ENCODE measurements at regions not wholly inside any gene's neighbourhood (a gene's known extent, or its start where the extent isn't known, plus 50 kb on each side); places are given as distances from the start of the nearest gene placed in this dataset.

DNA sequence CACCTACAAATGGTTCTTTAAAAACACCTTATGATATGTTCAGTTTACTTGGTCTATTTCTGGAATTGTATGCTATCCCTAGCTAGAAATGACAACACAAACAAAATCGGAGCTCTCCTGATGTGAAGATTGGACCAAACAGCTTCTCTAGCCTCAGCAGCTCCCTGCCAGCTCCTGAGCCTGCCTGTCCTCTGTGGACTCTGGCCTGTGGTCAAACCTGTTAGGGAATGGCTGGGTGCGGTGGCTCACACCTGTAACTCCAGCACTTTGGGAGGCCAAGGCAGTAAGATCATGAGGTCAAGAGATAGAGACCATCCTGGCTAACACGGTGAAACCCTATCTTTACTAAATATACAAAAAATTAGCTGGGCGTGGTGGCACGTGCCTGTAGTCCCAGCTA is 195.3 kb downstream of the GAS1 start:
- H3K4me3 ChIP-seq = no peak overlapping the region
- no peaks in the 10 kb centered on the region for H4K20me1 ChIP-seq (ENCODE audit: insufficient read depth, poor library complexity, severe bottlenecking)
- H3K4me2 ChIP-seq = no peak overlapping the region
- H3K27me3 ChIP-seq = no peaks in the 10 kb centered on the region
- WGBS (ENCODE audit: low lambda C conversion rate, missing lambda C conversion rate) = 99% methylated on average over 5 of the region's 5 CpGs
- H3K36me3 ChIP-seq (replicated peaks; ENCODE audit: insufficient read depth, low read depth) = no peaks in the 10 kb centered on the region
- peaks cover 12% of the 10 kb centered on the region for H3K4me1 ChIP-seq (ENCODE audit: insufficient read depth)
- no peaks in the 10 kb centered on the region for H3K9me2 ChIP-seq (replicated peaks; ENCODE audit: insufficient read depth)
- no peaks in the 10 kb centered on the region for H3K9me3 ChIP-seq (ENCODE audit: low read depth)
- TF ChIP-seq, protein P1, sequence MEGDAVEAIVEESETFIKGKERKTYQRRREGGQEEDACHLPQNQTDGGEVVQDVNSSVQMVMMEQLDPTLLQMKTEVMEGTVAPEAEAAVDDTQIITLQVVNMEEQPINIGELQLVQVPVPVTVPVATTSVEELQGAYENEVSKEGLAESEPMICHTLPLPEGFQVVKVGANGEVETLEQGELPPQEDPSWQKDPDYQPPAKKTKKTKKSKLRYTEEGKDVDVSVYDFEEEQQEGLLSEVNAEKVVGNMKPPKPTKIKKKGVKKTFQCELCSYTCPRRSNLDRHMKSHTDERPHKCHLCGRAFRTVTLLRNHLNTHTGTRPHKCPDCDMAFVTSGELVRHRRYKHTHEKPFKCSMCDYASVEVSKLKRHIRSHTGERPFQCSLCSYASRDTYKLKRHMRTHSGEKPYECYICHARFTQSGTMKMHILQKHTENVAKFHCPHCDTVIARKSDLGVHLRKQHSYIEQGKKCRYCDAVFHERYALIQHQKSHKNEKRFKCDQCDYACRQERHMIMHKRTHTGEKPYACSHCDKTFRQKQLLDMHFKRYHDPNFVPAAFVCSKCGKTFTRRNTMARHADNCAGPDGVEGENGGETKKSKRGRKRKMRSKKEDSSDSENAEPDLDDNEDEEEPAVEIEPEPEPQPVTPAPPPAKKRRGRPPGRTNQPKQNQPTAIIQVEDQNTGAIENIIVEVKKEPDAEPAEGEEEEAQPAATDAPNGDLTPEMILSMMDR (IDR thresholded peaks at IDR 0.05; ENCODE audit: poor library complexity) = no peak
- TF ChIP-seq EZH2phosphoT487 (IDR thresholded peaks at IDR 0.05; ENCODE audit: low read depth, severe bottlenecking, unreplicated experiment) (no peak), EZH2 (IDR thresholded peaks at IDR 0.05; ENCODE audit: borderline replicate concordance) (no peak)
- H2AFZ ChIP-seq = no peak overlapping the region
- DNase-seq (ENCODE audit: low spot score) = no peak
- no peak overlapping the region for H3K27ac ChIP-seq
- H3K79me2 ChIP-seq = no peaks in the 10 kb centered on the region

GRCh38 chr9:86751207-86751606 is 196.1 kb downstream of the GAS1 start:
- 91% methylated on average over 4 of the region's 4 CpGs for WGBS (ENCODE audit: low lambda C conversion rate, missing lambda C conversion rate)
- no peak overlapping the region for H3K4me2 ChIP-seq
- no peak overlapping the region for H3K4me3 ChIP-seq
- DNase-seq (ENCODE audit: low spot score) = no peak
- H3K27ac ChIP-seq = no peak overlapping the region
- H3K4me1 ChIP-seq (ENCODE audit: insufficient read depth) = peaks cover 12% of the 10 kb centered on the region
- no peaks in the 10 kb centered on the region for H3K79me2 ChIP-seq
- no peaks in the 10 kb centered on the region for H3K36me3 ChIP-seq (replicated peaks; ENCODE audit: insufficient read depth, low read depth)
- no peak overlapping the region for H2AFZ ChIP-seq
- no peaks in the 10 kb centered on the region for H3K9me3 ChIP-seq (ENCODE audit: low read depth)
- no peaks in the 10 kb centered on the region for H3K9me2 ChIP-seq (replicated peaks; ENCODE audit: insufficient read depth)
- no peaks in the 10 kb centered on the region for H4K20me1 ChIP-seq (ENCODE audit: insufficient read depth, poor library complexity, severe bottlenecking)
- no peak for TF ChIP-seq EZH2 (IDR thresholded peaks at IDR 0.05; ENCODE audit: borderline replicate concordance)
- no peak for TF ChIP-seq EZH2phosphoT487 (IDR thresholded peaks at IDR 0.05; ENCODE audit: low read depth, severe bottlenecking, unreplicated experiment)
- TF ChIP-seq, protein P1 (IDR thresholded peaks at IDR 0.05; ENCODE audit: poor library complexity) = no peak
- no peaks in the 10 kb centered on the region for H3K27me3 ChIP-seq

- Histone ChIP-seq H3K9me3 (ENCODE audit: low read depth) (no peaks in the 10 kb centered on the region), H4K20me1 (ENCODE audit: insufficient read depth, poor library complexity, severe bottlenecking) (no peaks in the 10 kb centered on the region), H3K79me2 (no peaks in the 10 kb centered on the region), H2AFZ (no peak overlapping the region), H3K9me2 (replicated peaks; ENCODE audit: insufficient read depth) (no peaks in the 10 kb centered on the region), H3K4me1 (ENCODE audit: insufficient read depth) (peaks cover 12% of the 10 kb centered on the region), H3K27me3 (no peaks in the 10 kb centered on the region), H3K4me2 (no peak overlapping the region), H3K27ac (peak overlapping the region; percentile 29), H3K4me3 (no peak overlapping the region), H3K36me3 (replicated peaks; ENCODE audit: insufficient read depth, low read depth) (no peaks in the 10 kb centered on the region)
- TF ChIP-seq, protein P1 (IDR thresholded peaks at IDR 0.05; ENCODE audit: poor library complexity) = no peak
- TF ChIP-seq EZH2phosphoT487 (IDR thresholded peaks at IDR 0.05; ENCODE audit: low read depth, severe bottlenecking, unreplicated experiment) (no peak), EZH2 (IDR thresholded peaks at IDR 0.05; ENCODE audit: borderline replicate concordance) (no peak)
- 35% methylated on average over 4 of the region's 4 CpGs for WGBS (ENCODE audit: low lambda C conversion rate, missing lambda C conversion rate)
- peak; percentile 70 for DNase-seq (ENCODE audit: low spot score)
Observed at GRCh38 chr9:86749894-86750255, 197.4 kb downstream of the GAS1 start.

All from hepatocyte (in vitro differentiated cells).